GM23338 (cell line): ENCODE measurements at regions not wholly inside any gene's neighbourhood (a gene's known extent, or its start where the extent isn't known, plus 50 kb on each side); places are given as distances from the start of the nearest gene placed in this dataset.

Source experiments
- ATAC-seq: fragments of 200-7000 bp; cut with Tn5 transposase; 3 replicates; pipeline ENCODE4 v1.9.1; 2020
- DNase-seq: peaks from one replicate; pipeline ENCODE4 v3.0.0-alpha.2; 2015; ENCODE audit warnings: low spot score
- H2AFZ ChIP-seq: fragments of 200-600 bp; sonication (generic); 2 replicates; pipeline ENCODE4 v1.8.0; 2016; ENCODE audit warnings: antibody characterized with exemption, mild to moderate bottlenecking, moderate library complexity
- H3F3A ChIP-seq: fragments of 200-600 bp; sonication (generic); replicated peaks from 2 replicates; pipeline ENCODE4 v1.8.0; 2017; ENCODE audit warnings: antibody characterized with exemption, mixed run types, low read depth
- H3K27ac ChIP-seq: fragments of 200-600 bp; sonication (generic); 2 replicates; pipeline ENCODE4 v1.6.1; 2016; ENCODE audit warnings: low read depth
- H3K27me3 ChIP-seq: fragments of 200-600 bp; sonication (generic); 2 replicates; pipeline ENCODE4 v1.8.0; 2016; ENCODE audit warnings: mild to moderate bottlenecking, mixed run types, moderate library complexity; ENCODE audit not compliant: insufficient read depth
- H3K36me3 ChIP-seq: fragments of 200-600 bp; sonication (generic); 2 replicates; pipeline ENCODE4 v1.8.0; 2016; ENCODE audit warnings: mild to moderate bottlenecking; ENCODE audit not compliant: insufficient read depth
- H3K4me1 ChIP-seq: fragments of 200-600 bp; sonication (generic); 2 replicates; pipeline ENCODE4 v1.8.0; 2016; ENCODE audit warnings: mild to moderate bottlenecking, moderate library complexity; ENCODE audit not compliant: insufficient read depth
- H3K4me2 ChIP-seq: fragments of 200-600 bp; sonication (generic); 2 replicates; pipeline ENCODE4 v1.7.1; 2017; ENCODE audit warnings: mixed run types
- H3K4me3 ChIP-seq: fragments of 200-600 bp; sonication (generic); 2 replicates; pipeline ENCODE4 v1.6.1; 2016; ENCODE audit warnings: mixed run types
- H3K79me2 ChIP-seq: fragments of 200-600 bp; sonication (generic); replicated peaks from 2 replicates; pipeline ENCODE4 v1.8.0; 2017; ENCODE audit warnings: mild to moderate bottlenecking; ENCODE audit not compliant: insufficient read depth
- H3K9me2 ChIP-seq: fragments of 200-600 bp; sonication (generic); 2 replicates; pipeline ENCODE4 v1.8.0; 2017; ENCODE audit not compliant: insufficient read depth
- H4K20me1 ChIP-seq: fragments of 200-600 bp; sonication (generic); replicated peaks from 2 replicates; pipeline ENCODE4 v1.8.0; 2017; ENCODE audit warnings: mild to moderate bottlenecking; ENCODE audit not compliant: insufficient read depth
- H3K27ac Mint-ChIP-seq: 2 replicates; pipeline ENCODE4 v1.8.0; 2020; ENCODE audit warnings: inconsistent platforms, mild to moderate bottlenecking, moderate library complexity, mixed read lengths
- H3K27me3 Mint-ChIP-seq: 3 replicates; pipeline ENCODE4 v1.8.0; 2022; ENCODE audit warnings: low read depth, mild to moderate bottlenecking, moderate library complexity, mixed read lengths, inconsistent platforms; ENCODE audit not compliant: insufficient read depth, poor library complexity
- H3K36me3 Mint-ChIP-seq: 3 replicates; pipeline ENCODE4 v1.8.0; 2021; ENCODE audit warnings: low read depth, mild to moderate bottlenecking, inconsistent platforms, moderate library complexity, mixed read lengths
- H3K4me1 Mint-ChIP-seq: 3 replicates; pipeline ENCODE4 v1.8.0; 2020; ENCODE audit warnings: mild to moderate bottlenecking, inconsistent platforms, mixed read lengths
- H3K4me3 Mint-ChIP-seq: 3 replicates; pipeline ENCODE4 v1.8.0; 2021; ENCODE audit warnings: moderate library complexity, mild to moderate bottlenecking, inconsistent platforms, mixed read lengths
- H3K9me3 Mint-ChIP-seq: 3 replicates; pipeline ENCODE4 v1.8.0; 2020; ENCODE audit warnings: moderate library complexity, mild to moderate bottlenecking, inconsistent platforms, mixed read lengths
- CREB1 ChIP-seq: fragments of 250-450 bp; sonication (Bioruptor Pico); IDR thresholded peaks from 2 replicates; pipeline ENCODE4 v1.5.0; 2020; ENCODE audit warnings: low read depth, mild to moderate bottlenecking, moderate library complexity
- EZH2 ChIP-seq: fragments of 200-600 bp; sonication (generic); IDR thresholded peaks from one replicate; pipeline ENCODE4 v1.8.0; 2017; ENCODE audit warnings: antibody characterized with exemption, mild to moderate bottlenecking, low read depth; ENCODE audit not compliant: unreplicated experiment
- EZH2phosphoT487 ChIP-seq: fragments of 200-600 bp; sonication (generic); IDR thresholded peaks from one replicate; pipeline ENCODE4 v1.8.1; 2018; ENCODE audit warnings: antibody characterized with exemption; ENCODE audit not compliant: unreplicated experiment
- JUNB ChIP-seq: IDR thresholded peaks from one replicate; pipeline ENCODE4 v1.6.1; 2016; ENCODE audit warnings: antibody characterized with exemption; ENCODE audit not compliant: unreplicated experiment
- NANOG ChIP-seq: IDR thresholded peaks from 2 replicates; pipeline ENCODE4 v1.6.1; 2016; ENCODE audit warnings: antibody characterized with exemption, borderline replicate concordance
- POLR2AphosphoS5 ChIP-seq: IDR thresholded peaks from 2 replicates; pipeline ENCODE4 v1.6.1; 2016; ENCODE audit warnings: antibody characterized with exemption, low read depth
- STAT1 ChIP-seq: IDR thresholded peaks from one replicate; pipeline ENCODE4 v1.6.1; 2016; ENCODE audit warnings: antibody characterized with exemption; ENCODE audit not compliant: unreplicated experiment
- ZNF114 ChIP-seq: fragments of 250-450 bp; sonication (Bioruptor Pico); IDR thresholded peaks from 2 replicates; pipeline ENCODE4 v1.5.0; 2020; ENCODE audit warnings: mild to moderate bottlenecking, moderate library complexity
- ZNF331 ChIP-seq: fragments of 250-450 bp; sonication (Bioruptor Pico); IDR thresholded peaks from 2 replicates; pipeline ENCODE4 v1.5.0; 2020; ENCODE audit warnings: low read depth, mild to moderate bottlenecking, moderate library complexity
- TF ChIP-seq, protein P1 (sequence below): IDR thresholded peaks from 2 replicates; pipeline ENCODE4 v1.6.1; 2016; ENCODE audit warnings: antibody characterized with exemption
- TF ChIP-seq, protein P2 (sequence below): IDR thresholded peaks from one replicate; pipeline ENCODE4 v1.6.1; 2018; ENCODE audit warnings: antibody characterized with exemption; ENCODE audit not compliant: unreplicated experiment
- TF ChIP-seq, protein P3 (sequence below): fragments of 250-450 bp; sonication (Bioruptor Pico); IDR thresholded peaks from 2 replicates; pipeline ENCODE4 v1.5.0; 2020; ENCODE audit warnings: mild to moderate bottlenecking, moderate library complexity
- TF ChIP-seq, protein P4 (sequence below), 2 experiments: fragments of 200-600 bp in 1 of 2; sonication (generic) in 1 of 2; conservative IDR thresholded peaks; 2 replicates each; pipeline versions ENCODE4 v1.5.1 to v1.6.1; 2016 to 2017; ENCODE audit warnings: antibody characterized with exemption in 2 of 2, low read depth in 2 of 2, mild to moderate bottlenecking in 2 of 2, moderate library complexity in 1 of 2

DNA sequence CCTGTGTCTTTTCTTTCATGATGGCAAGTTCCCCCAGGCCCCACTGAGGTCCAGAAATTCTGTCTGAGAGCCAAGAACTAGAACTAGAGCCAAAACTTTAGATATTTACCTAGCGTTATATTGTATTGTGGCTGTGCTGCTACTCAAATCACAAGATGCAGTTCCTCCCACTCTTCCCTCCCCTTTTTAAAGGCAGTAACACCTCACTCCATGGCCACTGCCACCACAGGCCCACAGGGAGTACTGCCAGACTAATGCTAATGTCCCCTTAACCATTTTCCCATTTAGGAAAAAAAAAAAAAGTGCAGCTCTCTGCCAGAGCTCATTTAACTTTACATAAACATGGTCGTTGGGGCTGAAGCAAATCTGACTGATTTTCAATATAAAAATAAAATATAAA, 99.7 kb upstream of the KYNU start:
- Mint-ChIP-seq H3K36me3 (peaks cover 3% of the 10 kb centered on the region; the same call in 2 of the 3 replicates), H3K4me1 (no peaks in the 10 kb centered on the region), H3K27ac (no peak overlapping the region), H3K9me3 (peaks cover 5% of the 10 kb centered on the region), H3K4me3 (no peak overlapping the region), H3K27me3 (no peaks in the 10 kb centered on the region)
- TF ChIP-seq, protein P1, sequence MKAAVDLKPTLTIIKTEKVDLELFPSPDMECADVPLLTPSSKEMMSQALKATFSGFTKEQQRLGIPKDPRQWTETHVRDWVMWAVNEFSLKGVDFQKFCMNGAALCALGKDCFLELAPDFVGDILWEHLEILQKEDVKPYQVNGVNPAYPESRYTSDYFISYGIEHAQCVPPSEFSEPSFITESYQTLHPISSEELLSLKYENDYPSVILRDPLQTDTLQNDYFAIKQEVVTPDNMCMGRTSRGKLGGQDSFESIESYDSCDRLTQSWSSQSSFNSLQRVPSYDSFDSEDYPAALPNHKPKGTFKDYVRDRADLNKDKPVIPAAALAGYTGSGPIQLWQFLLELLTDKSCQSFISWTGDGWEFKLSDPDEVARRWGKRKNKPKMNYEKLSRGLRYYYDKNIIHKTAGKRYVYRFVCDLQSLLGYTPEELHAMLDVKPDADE = no peak
- TF ChIP-seq ZNF114 (CRISPR knock-in tag) (no peak), EZH2phosphoT487 (no peak), EZH2 (no peak), POLR2AphosphoS5 (no peak), JUNB (no peak), ZNF331 (CRISPR knock-in tag) (no peak), NANOG (no peak), CREB1 (no peak), STAT1 (no peak)
- TF ChIP-seq, protein P2, sequence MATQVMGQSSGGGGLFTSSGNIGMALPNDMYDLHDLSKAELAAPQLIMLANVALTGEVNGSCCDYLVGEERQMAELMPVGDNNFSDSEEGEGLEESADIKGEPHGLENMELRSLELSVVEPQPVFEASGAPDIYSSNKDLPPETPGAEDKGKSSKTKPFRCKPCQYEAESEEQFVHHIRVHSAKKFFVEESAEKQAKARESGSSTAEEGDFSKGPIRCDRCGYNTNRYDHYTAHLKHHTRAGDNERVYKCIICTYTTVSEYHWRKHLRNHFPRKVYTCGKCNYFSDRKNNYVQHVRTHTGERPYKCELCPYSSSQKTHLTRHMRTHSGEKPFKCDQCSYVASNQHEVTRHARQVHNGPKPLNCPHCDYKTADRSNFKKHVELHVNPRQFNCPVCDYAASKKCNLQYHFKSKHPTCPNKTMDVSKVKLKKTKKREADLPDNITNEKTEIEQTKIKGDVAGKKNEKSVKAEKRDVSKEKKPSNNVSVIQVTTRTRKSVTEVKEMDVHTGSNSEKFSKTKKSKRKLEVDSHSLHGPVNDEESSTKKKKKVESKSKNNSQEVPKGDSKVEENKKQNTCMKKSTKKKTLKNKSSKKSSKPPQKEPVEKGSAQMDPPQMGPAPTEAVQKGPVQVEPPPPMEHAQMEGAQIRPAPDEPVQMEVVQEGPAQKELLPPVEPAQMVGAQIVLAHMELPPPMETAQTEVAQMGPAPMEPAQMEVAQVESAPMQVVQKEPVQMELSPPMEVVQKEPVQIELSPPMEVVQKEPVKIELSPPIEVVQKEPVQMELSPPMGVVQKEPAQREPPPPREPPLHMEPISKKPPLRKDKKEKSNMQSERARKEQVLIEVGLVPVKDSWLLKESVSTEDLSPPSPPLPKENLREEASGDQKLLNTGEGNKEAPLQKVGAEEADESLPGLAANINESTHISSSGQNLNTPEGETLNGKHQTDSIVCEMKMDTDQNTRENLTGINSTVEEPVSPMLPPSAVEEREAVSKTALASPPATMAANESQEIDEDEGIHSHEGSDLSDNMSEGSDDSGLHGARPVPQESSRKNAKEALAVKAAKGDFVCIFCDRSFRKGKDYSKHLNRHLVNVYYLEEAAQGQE = no peak
- TF ChIP-seq, protein P3, sequence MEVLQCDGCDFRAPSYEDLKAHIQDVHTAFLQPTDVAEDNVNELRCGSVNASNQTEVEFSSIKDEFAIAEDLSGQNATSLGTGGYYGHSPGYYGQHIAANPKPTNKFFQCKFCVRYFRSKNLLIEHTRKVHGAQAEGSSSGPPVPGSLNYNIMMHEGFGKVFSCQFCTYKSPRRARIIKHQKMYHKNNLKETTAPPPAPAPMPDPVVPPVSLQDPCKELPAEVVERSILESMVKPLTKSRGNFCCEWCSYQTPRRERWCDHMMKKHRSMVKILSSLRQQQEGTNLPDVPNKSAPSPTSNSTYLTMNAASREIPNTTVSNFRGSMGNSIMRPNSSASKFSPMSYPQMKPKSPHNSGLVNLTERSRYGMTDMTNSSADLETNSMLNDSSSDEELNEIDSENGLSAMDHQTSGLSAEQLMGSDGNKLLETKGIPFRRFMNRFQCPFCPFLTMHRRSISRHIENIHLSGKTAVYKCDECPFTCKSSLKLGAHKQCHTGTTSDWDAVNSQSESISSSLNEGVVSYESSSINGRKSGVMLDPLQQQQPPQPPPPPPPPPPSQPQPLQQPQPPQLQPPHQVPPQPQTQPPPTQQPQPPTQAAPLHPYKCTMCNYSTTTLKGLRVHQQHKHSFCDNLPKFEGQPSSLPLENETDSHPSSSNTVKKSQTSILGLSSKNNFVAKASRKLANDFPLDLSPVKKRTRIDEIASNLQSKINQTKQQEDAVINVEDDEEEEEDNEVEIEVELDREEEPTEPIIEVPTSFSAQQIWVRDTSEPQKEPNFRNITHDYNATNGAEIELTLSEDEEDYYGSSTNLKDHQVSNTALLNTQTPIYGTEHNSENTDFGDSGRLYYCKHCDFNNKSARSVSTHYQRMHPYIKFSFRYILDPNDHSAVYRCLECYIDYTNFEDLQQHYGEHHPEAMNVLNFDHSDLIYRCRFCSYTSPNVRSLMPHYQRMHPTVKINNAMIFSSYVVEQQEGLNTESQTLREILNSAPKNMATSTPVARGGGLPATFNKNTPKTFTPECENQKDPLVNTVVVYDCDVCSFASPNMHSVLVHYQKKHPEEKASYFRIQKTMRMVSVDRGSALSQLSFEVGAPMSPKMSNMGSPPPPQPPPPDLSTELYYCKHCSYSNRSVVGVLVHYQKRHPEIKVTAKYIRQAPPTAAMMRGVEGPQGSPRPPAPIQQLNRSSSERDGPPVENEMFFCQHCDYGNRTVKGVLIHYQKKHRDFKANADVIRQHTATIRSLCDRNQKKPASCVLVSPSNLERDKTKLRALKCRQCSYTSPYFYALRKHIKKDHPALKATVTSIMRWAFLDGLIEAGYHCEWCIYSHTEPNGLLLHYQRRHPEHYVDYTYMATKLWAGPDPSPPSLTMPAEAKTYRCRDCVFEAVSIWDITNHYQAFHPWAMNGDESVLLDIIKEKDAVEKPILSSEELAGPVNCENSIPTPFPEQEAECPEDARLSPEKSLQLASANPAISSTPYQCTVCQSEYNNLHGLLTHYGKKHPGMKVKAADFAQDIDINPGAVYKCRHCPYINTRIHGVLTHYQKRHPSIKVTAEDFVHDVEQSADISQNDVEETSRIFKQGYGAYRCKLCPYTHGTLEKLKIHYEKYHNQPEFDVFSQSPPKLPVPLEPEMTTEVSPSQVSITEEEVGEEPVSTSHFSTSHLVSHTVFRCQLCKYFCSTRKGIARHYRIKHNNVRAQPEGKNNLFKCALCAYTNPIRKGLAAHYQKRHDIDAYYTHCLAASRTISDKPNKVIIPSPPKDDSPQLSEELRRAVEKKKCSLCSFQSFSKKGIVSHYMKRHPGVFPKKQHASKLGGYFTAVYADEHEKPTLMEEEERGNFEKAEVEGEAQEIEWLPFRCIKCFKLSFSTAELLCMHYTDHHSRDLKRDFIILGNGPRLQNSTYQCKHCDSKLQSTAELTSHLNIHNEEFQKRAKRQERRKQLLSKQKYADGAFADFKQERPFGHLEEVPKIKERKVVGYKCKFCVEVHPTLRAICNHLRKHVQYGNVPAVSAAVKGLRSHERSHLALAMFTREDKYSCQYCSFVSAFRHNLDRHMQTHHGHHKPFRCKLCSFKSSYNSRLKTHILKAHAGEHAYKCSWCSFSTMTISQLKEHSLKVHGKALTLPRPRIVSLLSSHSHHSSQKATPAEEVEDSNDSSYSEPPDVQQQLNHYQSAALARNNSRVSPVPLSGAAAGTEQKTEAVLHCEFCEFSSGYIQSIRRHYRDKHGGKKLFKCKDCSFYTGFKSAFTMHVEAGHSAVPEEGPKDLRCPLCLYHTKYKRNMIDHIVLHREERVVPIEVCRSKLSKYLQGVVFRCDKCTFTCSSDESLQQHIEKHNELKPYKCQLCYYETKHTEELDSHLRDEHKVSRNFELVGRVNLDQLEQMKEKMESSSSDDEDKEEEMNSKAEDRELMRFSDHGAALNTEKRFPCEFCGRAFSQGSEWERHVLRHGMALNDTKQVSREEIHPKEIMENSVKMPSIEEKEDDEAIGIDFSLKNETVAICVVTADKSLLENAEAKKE = no peak
- TF ChIP-seq, protein P4, sequence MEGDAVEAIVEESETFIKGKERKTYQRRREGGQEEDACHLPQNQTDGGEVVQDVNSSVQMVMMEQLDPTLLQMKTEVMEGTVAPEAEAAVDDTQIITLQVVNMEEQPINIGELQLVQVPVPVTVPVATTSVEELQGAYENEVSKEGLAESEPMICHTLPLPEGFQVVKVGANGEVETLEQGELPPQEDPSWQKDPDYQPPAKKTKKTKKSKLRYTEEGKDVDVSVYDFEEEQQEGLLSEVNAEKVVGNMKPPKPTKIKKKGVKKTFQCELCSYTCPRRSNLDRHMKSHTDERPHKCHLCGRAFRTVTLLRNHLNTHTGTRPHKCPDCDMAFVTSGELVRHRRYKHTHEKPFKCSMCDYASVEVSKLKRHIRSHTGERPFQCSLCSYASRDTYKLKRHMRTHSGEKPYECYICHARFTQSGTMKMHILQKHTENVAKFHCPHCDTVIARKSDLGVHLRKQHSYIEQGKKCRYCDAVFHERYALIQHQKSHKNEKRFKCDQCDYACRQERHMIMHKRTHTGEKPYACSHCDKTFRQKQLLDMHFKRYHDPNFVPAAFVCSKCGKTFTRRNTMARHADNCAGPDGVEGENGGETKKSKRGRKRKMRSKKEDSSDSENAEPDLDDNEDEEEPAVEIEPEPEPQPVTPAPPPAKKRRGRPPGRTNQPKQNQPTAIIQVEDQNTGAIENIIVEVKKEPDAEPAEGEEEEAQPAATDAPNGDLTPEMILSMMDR (conservative IDR thresholded peaks at IDR 0.05; ENCODE audit: low read depth in 2 of 2) = no peak
- Histone ChIP-seq H3K36me3 (no peaks in the 10 kb centered on the region), H3K4me1 (no peaks in the 10 kb centered on the region), H2AFZ (no peak overlapping the region), H3K4me3 (no peak overlapping the region), H3K9me2 (peaks cover 8% of the 10 kb centered on the region), H3K27ac (no peak overlapping the region), H3K4me2 (no peak overlapping the region), H3F3A (no peaks in the 10 kb centered on the region), H4K20me1 (no peaks in the 10 kb centered on the region), H3K27me3 (no peaks in the 10 kb centered on the region), H3K79me2 (no peaks in the 10 kb centered on the region)
- DNase-seq = peak; percentile 3
- ATAC-seq = no peak
